NCI-H2081 treated with DMSO at 0.1 percent for 48 hours (cell line): ENCODE measurements at regions not wholly inside any gene's neighbourhood (a gene's known extent, or its start where the extent isn't known, plus 50 kb on each side); places are given as distances from the start of the nearest gene placed in this dataset.
"Not testable (repeated sequence)": the region's sequence is repeated elsewhere in the genome, so short reads cannot be mapped to it uniquely, and the experiment has no call there.

Experiments used
- DNase-seq: peaks from one replicate; lab custom pipeline; 2025; lab: John Stamatoyannopoulos, UW

GRCh38 chr2:122011493-122012270, 256.2 kb downstream of the TSN start:
- no peak for DNase-seq

- DNase-seq, result no peak
These were observed 263.3 kb downstream of the TSN start for GRCh38 chr2:122018736-122019135.

GRCh38 chr2:122019724-122020123, 264.3 kb downstream of the TSN start:
- no peak for DNase-seq

GRCh38 chr2:122020377-122020776, 264.9 kb downstream of the TSN start:
- DNase-seq, result no peak

GRCh38 chr2:122021941-122022340, 266.5 kb downstream of the TSN start:
- DNase-seq, result no peak

- no peak for DNase-seq
These were observed 267.1 kb downstream of the TSN start for GRCh38 chr2:122022531-122022930.

- DNase-seq, result no peak
These were observed 267.8 kb downstream of the TSN start for GRCh38 chr2:122023059-122023864.

GRCh38 chr2:122027510-122028217, 272.2 kb downstream of the TSN start:
- no peak for DNase-seq

GRCh38 chr2:122028371-122029100, 273.1 kb downstream of the TSN start:
- DNase-seq, result no peak

- no peak for DNase-seq
These were observed 274.0 kb downstream of the TSN start for GRCh38 chr2:122029456-122029855.

- DNase-seq, result no peak
These were observed 274.5 kb downstream of the TSN start for GRCh38 chr2:122029945-122030344.

GRCh38 chr2:122031544-122032263, 276.3 kb downstream of the TSN start:
- DNase-seq, result no peak

- DNase-seq, result no peak
These were observed 276.8 kb downstream of the TSN start for GRCh38 chr2:122032264-122032645.

GRCh38 chr2:122033778-122034177, 278.3 kb downstream of the TSN start:
- DNase-seq, result no peak

- no peak for DNase-seq
These were observed 278.9 kb downstream of the TSN start for GRCh38 chr2:122034344-122034743.

- DNase-seq, result no peak
These were observed 279.3 kb downstream of the TSN start for GRCh38 chr2:122034777-122035176.

GRCh38 chr2:122038816-122039215, 283.4 kb downstream of the TSN start:
- DNase-seq, result not testable (repeated sequence)

GRCh38 chr2:122041455-122041854, 286.0 kb downstream of the TSN start:
- no peak for DNase-seq

GRCh38 chr2:122051659-122052058, 296.2 kb downstream of the TSN start:
- not testable (repeated sequence) for DNase-seq

GRCh38 chr2:122055521-122055931, 300.1 kb downstream of the TSN start:
- DNase-seq, result no peak

- DNase-seq, result no peak
These were observed 301.4 kb downstream of the TSN start for GRCh38 chr2:122056853-122057252.
